Endothelial cell (in vitro differentiated cells): ENCODE measurements at regions not wholly inside any gene's neighbourhood (a gene's known extent, or its start where the extent isn't known, plus 50 kb on each side); places are given as distances from the start of the nearest gene placed in this dataset.

Source experiments
- DNase-seq: peaks from one replicate; pipeline ENCODE4 v3.0.0; 2021; ENCODE audit warnings: low spot score
- H3K27ac Mint-ChIP-seq: one replicate; pipeline ENCODE4 v1.8.0; 2021; ENCODE audit warnings: mixed read lengths, inconsistent platforms; ENCODE audit not compliant: unreplicated experiment
- H3K27me3 Mint-ChIP-seq: one replicate; pipeline ENCODE4 v1.8.0; 2021; ENCODE audit warnings: mild to moderate bottlenecking, moderate library complexity, mixed read lengths, inconsistent platforms; ENCODE audit not compliant: unreplicated experiment
- H3K36me3 Mint-ChIP-seq: one replicate; pipeline ENCODE4 v1.8.0; 2021; ENCODE audit warnings: mild to moderate bottlenecking, low read depth, mixed read lengths, inconsistent platforms; ENCODE audit not compliant: unreplicated experiment
- H3K4me1 Mint-ChIP-seq: one replicate; pipeline ENCODE4 v1.8.0; 2021; ENCODE audit warnings: mild to moderate bottlenecking, mixed read lengths, inconsistent platforms; ENCODE audit not compliant: unreplicated experiment
- H3K4me3 Mint-ChIP-seq: one replicate; pipeline ENCODE4 v1.8.0; 2021; ENCODE audit warnings: mild to moderate bottlenecking, mixed read lengths, inconsistent platforms; ENCODE audit not compliant: unreplicated experiment
- H3K9me3 Mint-ChIP-seq: one replicate; pipeline ENCODE4 v1.8.0; 2021; ENCODE audit warnings: mixed read lengths, inconsistent platforms; ENCODE audit not compliant: unreplicated experiment
- CTCF ChIP-seq: fragments of 200-600 bp; sonication (generic); IDR thresholded peaks from one replicate; pipeline ENCODE4 v1.5.0; 2021; ENCODE audit warnings: antibody characterized with exemption; ENCODE audit not compliant: unreplicated experiment

DNA sequence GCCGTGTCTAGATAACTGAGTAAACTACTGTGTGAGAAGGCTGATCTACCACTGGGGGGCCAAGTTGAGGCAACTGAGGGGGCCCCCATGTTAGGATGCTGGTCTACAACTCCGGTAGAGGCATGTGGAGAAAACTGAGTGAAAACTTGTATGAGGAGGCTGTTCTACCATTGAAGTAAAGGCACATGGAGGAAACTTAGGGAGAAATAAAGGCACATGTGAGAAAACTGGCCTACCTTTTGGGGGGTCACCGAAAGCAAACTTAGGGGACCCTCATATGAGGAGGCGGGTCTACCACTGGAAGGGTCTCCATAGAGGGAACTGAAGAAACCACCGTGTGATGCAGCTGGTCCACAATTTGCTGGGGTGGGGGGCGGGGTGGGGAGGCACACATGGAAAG lies 155.2 kb downstream of the FBLN2 start:
- no peak for DNase-seq
- TF ChIP-seq CTCF = no peak
- Mint-ChIP-seq H3K4me1 (no peaks in the 10 kb centered on the region), H3K27ac (no peak overlapping the region), H3K36me3 (peaks cover 31% of the 10 kb centered on the region), H3K4me3 (no peak overlapping the region), H3K9me3 (peaks cover 27% of the 10 kb centered on the region), H3K27me3 (peaks cover 21% of the 10 kb centered on the region)

- Mint-ChIP-seq H3K9me3 (peaks cover 17% of the 10 kb centered on the region), H3K36me3 (peaks cover 22% of the 10 kb centered on the region), H3K4me3 (no peak overlapping the region), H3K27me3 (peaks cover 17% of the 10 kb centered on the region), H3K27ac (no peak overlapping the region), H3K4me1 (no peaks in the 10 kb centered on the region)
- DNase-seq = no peak
- TF ChIP-seq CTCF = no peak
Measured at GRCh38 chr3:13703071-13703470, 154.1 kb downstream of the FBLN2 start.

DNA sequence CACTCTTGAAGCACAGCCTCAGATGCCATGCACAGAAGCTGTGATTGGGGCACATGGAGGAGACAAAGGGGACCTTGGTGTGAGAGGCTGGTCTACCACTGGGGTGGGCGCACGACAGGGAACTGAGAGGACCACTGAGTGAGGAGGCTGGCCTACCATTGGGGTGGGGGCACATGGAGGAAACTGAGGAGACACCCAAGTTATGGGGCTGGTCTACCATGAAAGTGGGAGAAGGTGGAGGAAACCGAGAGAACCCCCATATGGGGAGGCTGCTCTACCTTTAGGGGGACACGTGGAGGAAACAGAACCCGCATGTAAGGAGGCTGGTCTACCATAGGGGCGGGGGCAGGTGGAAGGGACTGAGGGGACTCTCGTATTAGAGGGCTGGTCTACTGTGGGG lies 153.4 kb downstream of the FBLN2 start:
- peaks cover 11% of the 10 kb centered on the region for H3K9me3 Mint-ChIP-seq
- H3K4me3 Mint-ChIP-seq = no peak overlapping the region
- no peak for DNase-seq
- H3K27ac Mint-ChIP-seq = no peak overlapping the region
- TF ChIP-seq CTCF = no peak
- no peaks in the 10 kb centered on the region for H3K4me1 Mint-ChIP-seq
- peaks cover 16% of the 10 kb centered on the region for H3K27me3 Mint-ChIP-seq
- H3K36me3 Mint-ChIP-seq = peaks cover 17% of the 10 kb centered on the region

DNA sequence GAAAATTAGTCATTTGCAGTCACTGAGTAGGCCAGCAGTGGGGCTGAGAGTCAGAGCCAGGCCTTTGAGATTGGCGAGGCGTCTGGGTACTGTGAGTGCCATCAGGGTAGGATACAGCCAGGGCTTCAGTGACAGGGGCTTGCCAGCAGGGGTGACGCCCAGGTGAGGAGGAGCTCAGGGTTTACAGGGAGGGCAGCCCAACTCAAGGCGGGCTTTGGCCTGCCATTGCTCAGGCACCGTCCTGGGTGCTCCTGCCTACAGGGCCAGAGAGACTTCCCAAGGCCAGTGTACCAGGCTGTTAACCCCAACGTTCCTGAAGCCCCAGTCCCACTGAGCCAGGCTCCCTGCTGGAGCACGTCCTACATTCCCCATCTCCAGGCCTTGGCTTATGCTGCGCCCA lies 152.0 kb downstream of the FBLN2 start:
- peaks cover 9% of the 10 kb centered on the region for H3K9me3 Mint-ChIP-seq

GRCh38 chr3:13700362-13700761 lies 151.4 kb downstream of the FBLN2 start:
- no peak overlapping the region for H3K4me3 Mint-ChIP-seq
- no peak overlapping the region for H3K27ac Mint-ChIP-seq
- peaks cover 10% of the 10 kb centered on the region for H3K27me3 Mint-ChIP-seq
- peaks cover 13% of the 10 kb centered on the region for H3K36me3 Mint-ChIP-seq
- H3K9me3 Mint-ChIP-seq = peaks cover 6% of the 10 kb centered on the region
- DNase-seq = no peak
- no peak for TF ChIP-seq CTCF
- H3K4me1 Mint-ChIP-seq = no peaks in the 10 kb centered on the region

More for the DNA sequence above, 152.0 kb downstream of the FBLN2 start:
- peaks cover 10% of the 10 kb centered on the region for H3K27me3 Mint-ChIP-seq
- H3K4me3 Mint-ChIP-seq = no peak overlapping the region
- H3K36me3 Mint-ChIP-seq = peaks cover 17% of the 10 kb centered on the region
- DNase-seq = no peak
- no peak for TF ChIP-seq CTCF
- H3K27ac Mint-ChIP-seq = no peak overlapping the region
- H3K4me1 Mint-ChIP-seq = no peaks in the 10 kb centered on the region
